IPS DF 4.7 (cell line): ENCODE measurements at regions not wholly inside any gene's neighbourhood (a gene's known extent, or its start where the extent isn't known, plus 50 kb on each side); places are given as distances from the start of the nearest gene placed in this dataset.
"Not testable (repeated sequence)": the region's sequence is repeated elsewhere in the genome, so short reads cannot be mapped to it uniquely, and the experiment has no call there.

ENCODE experiments used
- DNase-seq: peaks from one replicate; pipeline ENCODE4 v3.0.0-alpha.2; 2013; ENCODE audit warnings: low spot score; ENCODE audit errors: extremely low read depth

GRCh38 chr2:13351068-13351467, 634.3 kb downstream of the TRIB2 start:
- DNase-seq: no peak

DNA sequence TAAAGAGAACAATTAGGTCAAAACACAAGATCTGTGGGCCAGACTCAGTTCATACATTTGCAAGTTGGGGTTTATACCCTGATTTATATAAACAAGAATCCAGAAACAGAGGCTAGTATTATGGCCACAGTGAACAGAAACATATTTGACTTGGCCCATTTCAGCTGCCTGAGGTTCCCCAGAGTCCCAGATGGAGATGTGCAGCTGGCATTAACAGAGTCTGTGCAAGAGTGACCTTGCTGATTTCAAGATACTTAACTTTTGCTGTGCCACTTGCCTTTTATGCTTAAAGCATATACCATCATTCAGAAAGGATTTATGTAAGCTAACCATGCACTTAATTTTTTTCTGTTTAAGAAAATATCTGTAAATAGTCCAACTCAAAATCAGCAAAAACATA, 636.3 kb downstream of the TRIB2 start:
- DNase-seq: no peak

- no peak for DNase-seq
Measured at GRCh38 chr2:13354031-13354430, 637.3 kb downstream of the TRIB2 start.

- DNase-seq: not testable (repeated sequence)
Measured at GRCh38 chr2:13381928-13382327, 665.2 kb downstream of the TRIB2 start.

DNA sequence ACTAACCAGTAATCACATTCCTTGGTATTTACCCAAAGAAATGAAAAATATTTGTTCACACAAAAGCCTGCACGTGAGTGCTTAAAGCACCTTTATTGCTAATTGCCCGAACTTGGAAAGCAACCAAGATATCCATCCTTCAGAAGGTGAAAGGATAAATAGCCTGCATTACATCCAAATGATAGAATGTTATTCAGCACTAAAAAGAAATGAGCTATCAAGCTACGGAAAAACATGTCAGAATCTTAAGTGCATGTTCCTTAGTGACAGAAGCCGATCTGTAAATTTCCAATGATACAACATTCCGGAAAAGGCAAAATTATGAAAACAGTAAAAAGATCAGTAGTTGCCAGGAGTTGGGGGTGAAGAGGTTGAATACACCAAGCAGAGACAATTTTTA, 672.4 kb downstream of the TRIB2 start:
- DNase-seq: not testable (repeated sequence)

GRCh38 chr2:13390676-13391075, 673.9 kb downstream of the TRIB2 start:
- no peak for DNase-seq

GRCh38 chr2:13401312-13401711, 684.6 kb downstream of the TRIB2 start:
- DNase-seq: no peak

DNA sequence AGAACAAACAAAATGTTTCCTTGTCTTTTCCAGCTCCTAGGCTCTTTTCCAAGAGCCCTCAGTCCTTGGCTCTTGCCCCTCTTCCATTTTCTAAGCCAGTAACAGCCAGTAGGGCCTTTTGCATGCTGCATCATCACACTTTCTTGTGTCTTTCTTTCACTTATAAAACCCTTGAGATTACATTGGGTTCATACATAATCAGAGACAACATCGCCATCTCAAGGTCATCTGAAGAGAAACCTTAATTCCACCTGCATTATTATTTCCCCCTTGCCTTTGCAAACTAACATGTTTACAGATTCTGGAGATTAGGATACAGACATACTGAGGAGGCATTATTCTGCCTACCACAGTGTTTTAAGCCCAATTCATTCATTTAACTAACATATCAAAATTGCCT, 697.3 kb downstream of the TRIB2 start:
- DNase-seq: peak; percentile 5

DNA sequence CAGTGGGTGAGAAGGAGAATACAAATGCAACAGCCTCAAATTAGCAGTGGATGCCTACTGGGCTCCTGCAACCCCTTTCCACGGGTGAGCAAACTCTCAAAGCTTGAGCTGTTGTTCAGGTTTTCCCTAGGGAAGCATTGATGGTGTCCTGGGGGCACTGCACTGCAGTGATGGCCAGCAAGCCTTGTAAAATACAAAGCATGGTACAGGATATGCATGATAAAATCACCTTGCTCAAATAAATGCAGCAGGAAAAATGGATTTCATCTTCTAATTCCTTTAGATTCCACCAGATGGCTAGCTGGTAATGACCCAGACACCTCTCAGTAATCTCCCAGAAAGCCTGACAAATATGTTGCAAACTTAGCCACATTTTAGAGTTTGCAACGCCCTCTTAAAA, 698.2 kb downstream of the TRIB2 start:
- no peak for DNase-seq

- DNase-seq: no peak
Measured at GRCh38 chr2:13433954-13434353, 717.2 kb downstream of the TRIB2 start.

GRCh38 chr2:13443554-13444261, 727.0 kb downstream of the TRIB2 start:
- DNase-seq: not testable (repeated sequence)

DNA sequence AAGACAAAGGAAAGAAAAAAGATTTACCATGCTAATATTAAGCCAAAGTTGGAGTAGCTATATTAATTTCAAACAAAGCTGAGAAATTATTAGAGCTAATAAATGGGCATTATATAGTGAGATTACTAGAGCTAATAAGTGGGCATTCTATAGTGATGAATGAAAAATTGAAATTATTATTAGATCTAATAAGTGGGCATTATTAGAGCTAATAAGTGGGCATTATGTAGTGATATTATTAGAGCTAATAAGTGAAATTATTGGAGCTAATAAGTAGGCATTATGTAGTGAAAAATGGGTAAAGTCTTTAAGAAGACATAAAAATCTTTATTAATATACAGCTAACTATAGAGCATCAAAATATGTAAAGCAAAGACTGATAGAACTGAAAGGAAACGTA, 745.7 kb downstream of the TRIB2 start:
- no peak for DNase-seq

- DNase-seq: no peak
Measured at GRCh38 chr2:13466076-13466475, 749.3 kb downstream of the TRIB2 start.

DNA sequence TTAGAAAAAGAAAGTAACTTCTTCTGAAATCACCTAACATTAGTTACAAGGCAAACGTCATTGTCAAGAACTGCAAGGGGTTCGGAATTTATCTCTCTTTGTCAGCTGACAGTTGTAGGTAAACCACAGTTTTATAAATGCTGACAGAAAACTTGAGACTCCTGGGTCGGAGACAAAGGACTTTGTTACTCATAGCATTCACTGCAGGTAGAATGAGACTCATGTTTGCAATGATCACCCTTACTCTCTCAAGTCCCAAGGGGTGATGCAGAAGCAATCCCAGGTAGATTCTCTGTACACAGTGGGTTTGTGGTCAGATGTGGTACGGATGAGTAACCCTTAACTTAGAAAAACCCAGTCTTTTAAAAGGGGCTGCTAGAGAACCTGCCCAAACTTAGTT, 757.8 kb downstream of the TRIB2 start:
- DNase-seq: no peak

GRCh38 chr2:13480057-13480456, 763.3 kb downstream of the TRIB2 start:
- no peak for DNase-seq

DNA sequence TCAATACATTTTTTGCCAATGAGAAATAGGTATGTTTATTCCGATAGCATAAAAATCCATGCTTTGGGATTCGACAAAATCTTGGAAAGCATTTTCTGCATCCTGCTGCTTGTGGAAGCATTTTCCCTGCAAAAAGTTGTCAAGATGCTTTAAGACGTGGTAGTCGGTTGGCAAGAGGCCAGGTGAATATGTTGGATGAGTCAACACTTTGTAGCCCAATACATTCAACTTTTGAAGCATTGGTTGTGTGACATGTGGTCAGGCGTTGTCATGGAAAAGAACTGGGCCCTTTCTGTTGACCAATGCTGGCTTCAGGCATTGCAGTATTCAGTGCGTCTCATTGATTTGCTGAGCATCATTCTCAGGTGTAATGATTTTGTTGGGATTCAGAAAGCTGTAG, 764.5 kb downstream of the TRIB2 start:
- DNase-seq: no peak

DNA sequence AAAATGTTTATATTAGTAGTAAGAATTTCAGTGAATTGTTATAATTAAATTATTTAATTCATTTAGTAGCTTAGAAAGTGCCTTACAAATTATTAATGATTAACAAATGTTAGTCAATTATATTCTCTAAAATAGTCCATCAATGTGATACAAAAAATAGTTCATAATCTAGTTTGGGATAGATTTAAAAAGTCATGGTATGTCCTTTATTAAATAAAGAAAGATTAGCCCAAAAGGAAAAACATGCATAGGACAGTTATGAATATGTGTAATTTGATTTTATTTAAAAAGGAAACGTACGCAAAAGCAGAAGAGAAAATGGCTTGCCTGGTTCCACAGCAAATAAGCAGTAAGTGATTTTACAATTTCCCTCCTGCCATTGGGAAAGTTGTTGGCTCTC, 768.5 kb downstream of the TRIB2 start:
- DNase-seq: no peak

GRCh38 chr2:13488965-13489364, 772.2 kb downstream of the TRIB2 start:
- DNase-seq: no peak

DNA sequence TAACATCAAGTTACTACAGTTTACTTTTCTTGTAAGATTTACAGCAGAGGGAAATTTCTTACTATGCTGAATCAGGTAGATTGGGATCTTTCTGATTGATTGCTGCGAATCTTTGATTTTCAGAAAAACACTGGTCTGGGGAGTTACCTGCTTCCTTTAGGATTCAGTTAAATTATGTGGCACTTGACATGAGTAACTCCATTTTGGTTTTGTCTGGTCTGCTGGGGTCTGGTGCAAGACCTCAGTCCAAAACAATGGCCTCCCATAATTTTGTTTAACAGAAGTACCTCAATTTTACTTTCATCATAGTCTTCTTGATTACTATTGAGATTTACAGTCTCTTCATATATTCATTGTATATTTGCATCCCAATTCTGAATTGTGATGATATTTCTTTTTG, 775.5 kb downstream of the TRIB2 start:
- DNase-seq: no peak

- no peak for DNase-seq
Measured at GRCh38 chr2:13495051-13495450, 778.3 kb downstream of the TRIB2 start.

GRCh38 chr2:13504808-13505207, 788.1 kb downstream of the TRIB2 start:
- no peak for DNase-seq

- no peak for DNase-seq
Measured at GRCh38 chr2:13508671-13509070, 791.9 kb downstream of the TRIB2 start.

DNA sequence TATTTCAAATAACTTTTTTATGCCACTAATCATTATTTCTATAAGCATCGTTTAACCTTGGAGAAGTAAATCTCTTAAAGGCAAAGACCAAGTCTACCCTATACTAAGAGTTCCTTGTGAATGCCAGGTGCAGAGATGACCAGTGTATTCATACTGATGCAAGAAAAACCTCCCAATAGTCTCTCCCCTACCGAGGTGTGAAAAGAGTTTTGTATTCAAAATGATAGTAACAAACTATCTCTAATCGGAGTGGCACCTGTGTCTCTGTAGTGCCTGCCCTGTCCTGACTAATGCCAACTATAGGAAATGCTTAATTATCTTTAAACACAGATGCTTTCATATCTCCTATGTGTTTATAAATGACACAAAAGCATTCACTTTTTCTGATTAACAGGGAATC, 798.5 kb downstream of the TRIB2 start:
- DNase-seq: no peak

DNA sequence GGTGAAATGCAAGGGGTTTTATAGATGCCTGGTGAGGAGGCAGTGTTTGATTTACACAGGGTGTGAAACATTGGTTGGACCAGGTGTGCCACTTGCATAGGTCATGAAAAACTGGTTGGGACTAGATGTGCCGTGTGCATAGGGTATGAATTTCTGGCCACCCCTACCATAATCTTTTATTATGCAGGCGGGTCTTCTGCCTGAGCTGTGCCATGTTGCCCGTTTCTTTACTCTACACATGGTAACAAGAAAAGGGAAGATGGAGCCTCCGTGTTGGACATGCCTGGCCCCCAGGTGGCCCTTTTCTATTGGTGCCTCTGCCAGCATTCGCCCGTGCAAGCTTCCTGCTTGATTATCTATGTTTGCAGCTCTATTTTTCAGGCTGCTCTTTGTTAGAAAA, 805.4 kb downstream of the TRIB2 start:
- no peak for DNase-seq
